Thyroid gland (tissue), 4 donors: ENCODE measurements at regions not wholly inside any gene's neighbourhood (a gene's known extent, or its start where the extent isn't known, plus 50 kb on each side); places are given as distances from the start of the nearest gene placed in this dataset.

ENCODE experiments used
- POLR2A ChIP-seq, 2 donors: fragments of 450-650 bp; IDR thresholded peaks; one replicate each; pipeline ENCODE4 v1.6.1; 2017; ENCODE audit warnings: antibody characterized with exemption in 2 of 2, mild to moderate bottlenecking in 2 of 2, moderate library complexity in 1 of 2
- TF ChIP-seq, protein P1 (sequence below), 6 experiments: fragments of 200-600 bp in 3 of 6; fragments of 450-650 bp in 3 of 6; sonication (generic) in 3 of 6; IDR thresholded peaks; one replicate each; pipeline ENCODE4 v1.5.1; 2016 to 2019; ENCODE audit warnings: antibody characterized with exemption in 6 of 6, mild to moderate bottlenecking in 2 of 6, inconsistent platforms in 1 of 6, moderate library complexity in 1 of 6

DNA sequence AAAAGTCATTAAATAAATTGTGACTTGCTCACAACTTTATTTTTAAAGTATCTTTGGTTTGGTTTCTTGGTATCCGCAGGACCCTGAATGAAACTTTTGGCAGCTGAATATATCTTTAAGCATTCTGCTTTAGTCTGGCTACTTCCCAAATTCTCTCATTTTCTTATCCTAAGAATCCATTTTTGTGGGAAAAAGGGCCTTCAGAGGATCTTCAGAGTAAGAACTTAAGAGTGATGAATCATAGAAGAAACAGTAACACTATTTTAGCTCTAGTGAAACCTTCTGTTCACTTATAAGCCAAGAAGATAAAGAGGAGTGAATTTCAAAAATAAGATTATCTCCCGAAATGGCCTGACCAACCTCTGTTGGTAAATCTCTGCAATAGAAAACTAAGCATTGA, 540.6 kb upstream of the MAGEB18 start:
- TF ChIP-seq, protein P1, sequence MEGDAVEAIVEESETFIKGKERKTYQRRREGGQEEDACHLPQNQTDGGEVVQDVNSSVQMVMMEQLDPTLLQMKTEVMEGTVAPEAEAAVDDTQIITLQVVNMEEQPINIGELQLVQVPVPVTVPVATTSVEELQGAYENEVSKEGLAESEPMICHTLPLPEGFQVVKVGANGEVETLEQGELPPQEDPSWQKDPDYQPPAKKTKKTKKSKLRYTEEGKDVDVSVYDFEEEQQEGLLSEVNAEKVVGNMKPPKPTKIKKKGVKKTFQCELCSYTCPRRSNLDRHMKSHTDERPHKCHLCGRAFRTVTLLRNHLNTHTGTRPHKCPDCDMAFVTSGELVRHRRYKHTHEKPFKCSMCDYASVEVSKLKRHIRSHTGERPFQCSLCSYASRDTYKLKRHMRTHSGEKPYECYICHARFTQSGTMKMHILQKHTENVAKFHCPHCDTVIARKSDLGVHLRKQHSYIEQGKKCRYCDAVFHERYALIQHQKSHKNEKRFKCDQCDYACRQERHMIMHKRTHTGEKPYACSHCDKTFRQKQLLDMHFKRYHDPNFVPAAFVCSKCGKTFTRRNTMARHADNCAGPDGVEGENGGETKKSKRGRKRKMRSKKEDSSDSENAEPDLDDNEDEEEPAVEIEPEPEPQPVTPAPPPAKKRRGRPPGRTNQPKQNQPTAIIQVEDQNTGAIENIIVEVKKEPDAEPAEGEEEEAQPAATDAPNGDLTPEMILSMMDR (IDR thresholded peaks at IDR 0.05): no peak
- no peak for TF ChIP-seq POLR2A (IDR thresholded peaks at IDR 0.05)
